ENCODE measurements at regions not wholly inside any gene's neighbourhood (a gene's known extent, or its start where the extent isn't known, plus 50 kb on each side); places are given as distances from the start of the nearest gene placed in this dataset.
A peak's percentile ranks its signal among the peaks of the same experiment; 100 is the strongest.

DNA sequence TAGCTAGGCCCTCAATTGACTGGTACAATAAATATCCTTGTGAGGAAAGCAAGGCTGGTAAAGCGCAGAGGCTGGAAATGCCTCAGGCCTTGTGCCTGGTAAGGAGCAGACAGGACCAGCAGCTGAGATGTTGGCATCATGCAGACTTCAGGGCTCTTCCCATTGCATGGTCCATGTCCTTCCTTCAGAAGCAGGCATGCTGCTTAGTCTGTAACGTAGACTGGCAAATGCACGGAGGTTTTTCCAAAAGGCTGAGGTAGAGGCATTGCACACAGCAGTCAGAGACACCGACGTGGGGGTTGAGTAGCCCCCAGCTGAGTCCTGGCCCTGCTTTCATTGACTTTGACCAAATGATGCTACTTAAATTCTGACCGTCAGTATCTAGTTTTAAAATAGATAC lies 87.1 kb downstream of the ADRB2 start:
- Mint-ChIP-seq H3K4me3 (no peak overlapping the region), H3K9me3 (no peaks in the 10 kb centered on the region), H3K27me3 (peaks cover 4% of the 10 kb centered on the region), H3K36me3 (no peaks in the 10 kb centered on the region), H3K27ac (peak overlapping the region; percentile 35), H3K4me1 (ENCODE audit: unreplicated experiment) (peaks cover 20% of the 10 kb centered on the region)
- DNase-seq (ENCODE audit: extremely low spot score, unreplicated experiment): no peak
- TF ChIP-seq, protein P1, sequence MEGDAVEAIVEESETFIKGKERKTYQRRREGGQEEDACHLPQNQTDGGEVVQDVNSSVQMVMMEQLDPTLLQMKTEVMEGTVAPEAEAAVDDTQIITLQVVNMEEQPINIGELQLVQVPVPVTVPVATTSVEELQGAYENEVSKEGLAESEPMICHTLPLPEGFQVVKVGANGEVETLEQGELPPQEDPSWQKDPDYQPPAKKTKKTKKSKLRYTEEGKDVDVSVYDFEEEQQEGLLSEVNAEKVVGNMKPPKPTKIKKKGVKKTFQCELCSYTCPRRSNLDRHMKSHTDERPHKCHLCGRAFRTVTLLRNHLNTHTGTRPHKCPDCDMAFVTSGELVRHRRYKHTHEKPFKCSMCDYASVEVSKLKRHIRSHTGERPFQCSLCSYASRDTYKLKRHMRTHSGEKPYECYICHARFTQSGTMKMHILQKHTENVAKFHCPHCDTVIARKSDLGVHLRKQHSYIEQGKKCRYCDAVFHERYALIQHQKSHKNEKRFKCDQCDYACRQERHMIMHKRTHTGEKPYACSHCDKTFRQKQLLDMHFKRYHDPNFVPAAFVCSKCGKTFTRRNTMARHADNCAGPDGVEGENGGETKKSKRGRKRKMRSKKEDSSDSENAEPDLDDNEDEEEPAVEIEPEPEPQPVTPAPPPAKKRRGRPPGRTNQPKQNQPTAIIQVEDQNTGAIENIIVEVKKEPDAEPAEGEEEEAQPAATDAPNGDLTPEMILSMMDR (conservative IDR thresholded peaks at IDR 0.05): no peak

DNA sequence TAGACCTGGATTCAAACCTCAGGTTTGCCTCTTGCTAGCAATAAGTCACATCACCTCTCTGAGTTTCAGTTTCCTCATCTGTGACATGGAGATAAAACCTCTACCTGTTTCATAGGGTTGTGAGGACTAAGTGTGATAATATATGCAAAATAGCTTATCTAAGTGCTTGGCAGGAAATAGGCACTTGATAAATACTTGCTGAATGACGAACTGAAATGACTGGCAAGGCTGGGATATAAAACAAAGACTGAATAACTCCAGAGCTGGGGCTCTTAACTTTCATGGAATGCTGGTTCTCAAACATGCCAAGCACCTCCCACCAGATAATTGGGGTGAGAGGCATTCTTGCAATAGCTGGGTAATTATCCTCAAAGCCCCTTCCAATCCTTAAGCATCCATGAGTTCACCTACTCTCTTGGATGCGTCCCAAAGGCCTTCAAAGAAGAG lies 87.6 kb downstream of the ADRB2 start:
- Mint-ChIP-seq H3K36me3 (no peaks in the 10 kb centered on the region), H3K27me3 (peaks cover 4% of the 10 kb centered on the region), H3K27ac (no peak overlapping the region), H3K4me1 (ENCODE audit: unreplicated experiment) (peaks cover 20% of the 10 kb centered on the region), H3K4me3 (no peak overlapping the region), H3K9me3 (no peaks in the 10 kb centered on the region)
- TF ChIP-seq, protein P1 (conservative IDR thresholded peaks at IDR 0.05): no peak
- DNase-seq (ENCODE audit: extremely low spot score, unreplicated experiment): no peak

DNA sequence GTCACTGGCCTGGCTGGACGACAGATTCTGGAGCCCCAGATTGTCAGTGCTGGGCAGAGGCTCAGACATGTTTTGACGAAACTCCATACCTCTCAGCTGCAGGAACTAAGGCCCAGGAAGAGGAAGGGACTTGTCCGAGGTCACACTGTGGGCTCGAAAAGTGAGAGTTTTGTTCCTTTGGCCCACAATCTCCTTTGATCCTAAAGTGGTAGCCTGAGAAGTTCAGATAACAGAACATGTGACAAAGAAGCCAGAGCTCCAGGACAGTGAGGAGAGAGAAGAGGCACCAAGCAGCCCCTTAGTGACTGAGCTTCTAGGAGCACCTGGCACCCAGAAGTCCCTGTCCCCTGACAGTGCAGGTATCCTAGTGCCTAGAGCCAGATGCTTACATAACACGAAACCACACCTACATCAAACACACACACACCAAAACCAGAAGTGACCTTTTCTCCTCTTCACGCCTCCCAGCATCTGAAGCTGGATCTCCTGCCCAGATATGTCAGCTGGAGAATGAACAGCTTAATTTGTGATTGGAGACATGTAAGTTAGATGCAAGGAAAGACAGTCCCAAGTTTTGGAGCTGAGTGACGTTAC lies 88.9 kb downstream of the ADRB2 start:
- H3K4me1 Mint-ChIP-seq (ENCODE audit: unreplicated experiment): peaks cover 17% of the 10 kb centered on the region
- TF ChIP-seq, protein P1 (conservative IDR thresholded peaks at IDR 0.05): no peak
- DNase-seq (ENCODE audit: extremely low spot score, unreplicated experiment): no peak
- H3K9me3 Mint-ChIP-seq: no peaks in the 10 kb centered on the region
- peak overlapping the region; percentile 34 for H3K27ac Mint-ChIP-seq
- peaks cover 5% of the 10 kb centered on the region for H3K27me3 Mint-ChIP-seq
- H3K36me3 Mint-ChIP-seq: no peaks in the 10 kb centered on the region
- H3K4me3 Mint-ChIP-seq: no peak overlapping the region

DNA sequence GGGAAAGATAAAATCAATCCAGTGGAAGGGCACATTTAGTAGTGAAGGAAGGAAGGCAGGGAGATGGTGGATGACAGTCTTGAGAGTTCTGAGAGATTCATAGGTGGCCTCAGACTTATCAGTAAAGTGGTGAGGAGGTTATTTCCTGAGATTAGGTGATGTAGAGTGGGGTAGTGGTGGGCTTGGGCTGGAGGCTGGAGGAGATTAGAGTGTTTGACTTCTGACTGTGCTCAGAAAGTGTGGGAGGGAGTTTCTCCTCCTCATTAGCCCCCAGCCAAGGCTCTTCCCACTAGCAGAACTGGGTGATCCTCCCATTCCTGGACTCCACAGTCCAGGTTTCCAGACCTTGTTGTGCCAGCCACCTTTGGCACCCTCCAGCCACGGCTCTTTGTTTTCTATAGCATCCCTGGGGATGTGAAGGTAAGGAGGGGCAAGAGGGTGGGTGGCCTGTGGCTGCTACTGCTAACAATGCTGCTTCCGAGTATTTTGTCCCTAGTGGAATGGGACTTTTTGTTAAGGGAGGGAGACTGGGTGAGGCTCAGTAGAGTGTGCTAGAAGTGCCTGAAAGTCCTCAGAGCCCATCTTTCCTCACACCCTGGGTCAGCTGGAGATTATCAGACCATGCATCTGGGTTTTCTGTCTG lies 94.4 kb downstream of the ADRB2 start:
- Mint-ChIP-seq H3K9me3 (no peaks in the 10 kb centered on the region), H3K27me3 (peaks cover 22% of the 10 kb centered on the region), H3K27ac (no peak overlapping the region), H3K4me3 (no peak overlapping the region), H3K36me3 (no peaks in the 10 kb centered on the region), H3K4me1 (ENCODE audit: unreplicated experiment) (no peaks in the 10 kb centered on the region)
- TF ChIP-seq, protein P1 (conservative IDR thresholded peaks at IDR 0.05): no peak
- no peak for DNase-seq (ENCODE audit: extremely low spot score, unreplicated experiment)

DNA sequence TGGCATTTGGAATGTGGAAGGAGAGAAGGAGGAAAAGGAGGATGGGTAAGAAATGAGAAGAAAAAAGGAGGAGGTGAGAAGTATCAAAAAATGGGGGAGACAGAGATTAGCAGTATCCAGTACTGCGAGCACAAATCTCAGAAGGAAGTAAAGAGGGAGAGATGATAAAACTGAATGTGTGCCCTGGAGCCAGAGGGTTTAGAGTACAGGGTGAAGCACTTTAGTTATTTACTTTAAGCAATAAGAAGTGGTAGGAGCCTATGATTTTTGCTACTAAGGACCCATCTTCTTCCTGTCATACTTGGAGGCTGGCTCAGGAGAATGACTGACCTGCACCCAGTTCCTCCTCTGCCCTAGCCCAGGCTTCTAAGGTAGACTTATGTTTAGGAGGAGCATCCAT lies 94.9 kb downstream of the ADRB2 start:
- H3K36me3 Mint-ChIP-seq: no peaks in the 10 kb centered on the region
- peaks cover 22% of the 10 kb centered on the region for H3K27me3 Mint-ChIP-seq
- DNase-seq (ENCODE audit: extremely low spot score, unreplicated experiment): no peak
- TF ChIP-seq, protein P1 (conservative IDR thresholded peaks at IDR 0.05): no peak
- no peak overlapping the region for H3K27ac Mint-ChIP-seq
- H3K9me3 Mint-ChIP-seq: no peaks in the 10 kb centered on the region
- no peak overlapping the region for H3K4me3 Mint-ChIP-seq
- no peaks in the 10 kb centered on the region for H3K4me1 Mint-ChIP-seq (ENCODE audit: unreplicated experiment)
